Fibroblast of skin of left biceps (primary cell): ENCODE measurements at regions not wholly inside any gene's neighbourhood (a gene's known extent, or its start where the extent isn't known, plus 50 kb on each side); places are given as distances from the start of the nearest gene placed in this dataset.
"Not testable (repeated sequence)": the region's sequence is repeated elsewhere in the genome, so short reads cannot be mapped to it uniquely, and the experiment has no call there.

Experiments used
- DNase-seq, 2 experiments: peaks; one replicate each; pipeline ENCODE4 v3.0.0-alpha.2; 2013; ENCODE audit warnings: low read depth in 2 of 2

- DNase-seq, result no peak
Measured at GRCh38 chrX:81348388-81348787, 146.5 kb downstream of the SH3BGRL start.

GRCh38 chrX:81354954-81355353 is 153.1 kb downstream of the SH3BGRL start:
- DNase-seq, result no peak

- DNase-seq, result no peak
Measured at GRCh38 chrX:81355436-81355835, 153.5 kb downstream of the SH3BGRL start.

- no peak for DNase-seq
Measured at GRCh38 chrX:81367291-81367690, 165.4 kb downstream of the SH3BGRL start.

- peak in 1 of 2 experiments; percentile 0 for DNase-seq
Measured at GRCh38 chrX:81377329-81377728, 175.4 kb downstream of the SH3BGRL start.

GRCh38 chrX:81378560-81378959 is 176.7 kb downstream of the SH3BGRL start:
- no peak for DNase-seq

DNA sequence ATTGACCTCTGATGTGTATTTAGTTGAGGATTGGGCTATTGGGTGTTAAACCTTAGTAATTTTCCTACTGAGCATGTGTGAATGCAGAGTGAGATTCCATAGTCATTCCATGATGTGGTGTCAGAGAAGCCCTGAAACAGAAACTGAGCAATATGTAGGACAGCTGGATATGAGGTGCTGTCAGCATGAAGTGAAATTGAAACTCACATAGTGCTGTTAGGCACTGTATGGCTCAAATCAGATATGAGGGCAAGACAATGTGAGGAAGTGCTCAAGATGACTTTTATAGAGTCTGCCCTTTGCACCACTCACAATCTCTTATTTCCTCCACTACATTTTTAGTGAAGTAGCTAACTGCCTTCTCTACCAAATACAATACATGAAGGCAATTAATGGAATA is 188.3 kb downstream of the SH3BGRL start:
- no peak for DNase-seq

DNA sequence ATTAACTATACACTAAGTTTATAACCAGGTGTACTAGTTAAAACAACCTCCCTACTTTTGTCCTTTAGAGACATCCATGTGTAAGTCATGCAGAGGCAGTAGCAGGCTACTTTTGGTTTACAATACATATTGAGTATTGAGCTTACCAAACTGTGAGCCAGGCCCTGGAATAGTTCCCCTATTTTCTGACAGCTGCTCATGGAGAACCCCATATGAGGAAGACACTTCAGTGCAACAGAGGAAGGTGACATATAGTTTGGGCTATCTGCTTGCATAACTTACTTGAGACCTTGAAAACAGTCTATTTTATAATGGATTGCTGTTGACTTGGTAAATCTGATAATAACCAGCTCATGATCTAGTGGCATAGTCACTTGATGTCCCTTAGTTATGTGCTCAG is 190.5 kb downstream of the SH3BGRL start:
- DNase-seq, result no peak

GRCh38 chrX:81405781-81406180 is 203.9 kb downstream of the SH3BGRL start:
- DNase-seq, result no peak

DNA sequence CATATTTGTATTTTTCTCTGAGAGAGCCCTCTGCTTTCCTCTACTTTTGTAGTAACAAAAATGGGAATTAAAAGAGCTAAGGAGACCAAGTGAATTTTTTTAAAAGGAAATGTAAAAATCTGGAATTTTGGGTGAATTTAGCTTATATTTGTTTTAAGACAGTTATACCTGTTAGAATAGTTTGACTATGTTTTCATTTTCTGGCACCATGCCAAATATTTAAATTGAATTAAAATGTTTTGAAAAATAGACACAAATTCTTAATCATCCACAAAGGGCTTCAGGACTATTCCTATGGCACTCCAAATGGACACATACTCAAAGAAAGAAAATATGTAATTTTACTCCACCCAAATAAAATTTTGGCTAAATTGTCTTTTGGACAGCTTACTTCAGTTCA is 209.6 kb downstream of the SH3BGRL start:
- no peak for DNase-seq

DNA sequence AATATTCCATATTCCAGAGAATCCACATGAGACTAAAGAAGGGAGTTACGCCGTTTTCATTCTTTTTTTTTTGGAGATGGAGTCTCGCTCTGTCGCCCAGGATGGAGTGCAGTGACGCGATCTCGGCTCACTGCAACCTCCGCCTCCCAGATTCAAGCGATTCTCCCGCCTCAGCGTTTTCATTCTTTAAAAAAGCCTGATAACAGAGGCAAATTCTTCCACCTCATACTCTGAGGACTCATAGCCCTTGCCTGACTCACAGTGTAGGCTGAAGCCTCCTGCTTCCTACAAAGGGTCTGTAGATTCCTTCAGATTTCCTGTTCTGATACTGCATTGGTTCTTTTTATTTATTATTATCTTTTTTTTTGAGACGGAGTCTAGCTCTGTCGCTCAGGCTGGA is 210.5 kb downstream of the SH3BGRL start:
- no peak for DNase-seq

GRCh38 chrX:81412857-81413256 is 211.0 kb downstream of the SH3BGRL start:
- not testable (repeated sequence) for DNase-seq

DNA sequence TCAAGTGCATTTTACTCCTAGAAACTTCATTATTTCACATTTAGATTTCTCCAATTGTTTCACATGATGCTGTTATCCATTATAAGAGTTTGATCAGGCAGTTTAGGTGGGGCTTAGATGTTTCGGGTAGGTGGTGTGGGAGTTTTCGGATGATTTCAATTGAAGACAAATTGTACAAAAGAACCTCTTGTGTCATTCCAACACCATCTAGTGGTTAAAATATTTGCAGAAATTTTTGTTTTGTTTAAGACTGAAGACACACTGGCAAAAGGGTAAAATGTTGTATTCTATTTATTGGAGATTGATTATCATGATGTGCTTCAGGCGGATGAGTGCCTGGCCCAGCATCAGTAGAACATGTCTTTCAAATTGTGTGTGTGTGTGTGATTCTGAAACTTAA is 212.7 kb downstream of the SH3BGRL start:
- DNase-seq, result no peak
